C4-2B (cell line): ENCODE measurements at regions not wholly inside any gene's neighbourhood (a gene's known extent, or its start where the extent isn't known, plus 50 kb on each side); places are given as distances from the start of the nearest gene placed in this dataset.

ENCODE experiments used
- H3K27ac ChIP-seq: fragments of 450-650 bp; 2 replicates; pipeline ENCODE4 v1.5.1; 2017
- CTCF ChIP-seq: fragments of 450-650 bp; conservative IDR thresholded peaks from 2 replicates; pipeline ENCODE4 v1.5.1; 2017; ENCODE audit warnings: mild to moderate bottlenecking
- ZFX ChIP-seq: fragments of 450-650 bp; IDR thresholded peaks from 2 replicates; pipeline ENCODE4 v1.6.1; 2017

DNA sequence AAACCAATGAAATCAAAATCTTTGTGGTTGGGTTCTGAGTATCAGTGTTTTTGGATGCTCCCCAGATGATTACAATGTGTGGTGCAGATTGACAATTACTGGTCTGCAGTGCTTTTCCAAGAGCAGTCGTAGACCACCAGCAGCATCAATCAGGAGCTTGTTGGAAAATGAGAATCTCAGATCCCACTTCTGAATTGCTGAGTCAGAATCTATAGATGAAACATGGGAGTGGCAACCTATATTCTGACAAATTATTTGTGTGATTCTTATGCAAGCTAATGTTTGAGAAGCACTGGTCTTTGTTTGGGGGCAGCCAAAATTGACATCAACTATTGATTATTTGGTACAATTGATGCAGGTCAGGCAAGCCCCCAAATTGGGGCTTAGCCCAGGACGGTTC, 539.9 kb upstream of the BTBD3 start:
- no peak for TF ChIP-seq CTCF
- no peak for TF ChIP-seq ZFX

DNA sequence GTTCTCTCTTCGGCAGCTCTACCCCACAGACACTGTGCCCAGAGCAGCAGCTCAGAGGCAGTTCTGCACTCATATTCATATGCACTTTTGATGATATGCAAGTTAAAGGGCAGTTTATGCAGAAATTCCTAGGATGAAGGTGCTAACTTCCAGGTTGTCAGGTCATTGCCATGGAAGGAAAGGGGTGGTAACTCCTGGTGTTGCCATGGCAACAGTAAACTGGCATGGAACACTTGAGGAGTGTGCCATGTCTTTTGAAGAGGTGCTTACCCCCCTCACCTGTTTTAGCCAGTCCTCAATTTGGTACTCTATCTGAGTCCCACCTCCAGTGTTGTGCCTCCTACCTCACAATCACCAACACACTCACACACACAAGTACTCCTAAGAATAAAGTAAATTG, 539.4 kb upstream of the BTBD3 start:
- TF ChIP-seq CTCF = no peak
- TF ChIP-seq ZFX = no peak
- H3K27ac ChIP-seq = no peak overlapping the region

More for the DNA sequence above, 539.9 kb upstream of the BTBD3 start:
- H3K27ac ChIP-seq = no peak overlapping the region

- H3K27ac ChIP-seq = no peak overlapping the region
- TF ChIP-seq ZFX = no peak
- no peak for TF ChIP-seq CTCF
Measured at GRCh38 chr20:11379257-11380011, 538.3 kb upstream of the BTBD3 start.

DNA sequence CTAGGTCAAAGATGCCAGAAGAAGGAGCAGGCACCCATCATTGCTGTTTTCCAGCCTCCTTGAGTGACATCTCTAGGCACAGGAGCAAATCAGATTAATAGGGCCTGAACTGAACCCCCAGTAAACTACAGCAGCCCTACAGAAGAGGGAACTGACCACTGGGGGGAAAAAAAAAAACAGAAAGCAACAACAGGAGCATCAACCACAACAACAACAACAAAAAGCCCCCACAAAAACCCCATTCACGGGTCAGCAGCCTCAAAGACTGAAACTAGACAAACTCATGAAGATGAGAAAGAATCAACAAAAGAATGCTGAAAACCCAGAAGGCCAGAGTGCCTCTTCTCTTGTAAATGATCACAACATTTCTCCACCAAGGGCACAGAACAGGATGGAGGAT, 537.4 kb upstream of the BTBD3 start:
- no peak overlapping the region for H3K27ac ChIP-seq
- TF ChIP-seq ZFX = no peak
- no peak for TF ChIP-seq CTCF

DNA sequence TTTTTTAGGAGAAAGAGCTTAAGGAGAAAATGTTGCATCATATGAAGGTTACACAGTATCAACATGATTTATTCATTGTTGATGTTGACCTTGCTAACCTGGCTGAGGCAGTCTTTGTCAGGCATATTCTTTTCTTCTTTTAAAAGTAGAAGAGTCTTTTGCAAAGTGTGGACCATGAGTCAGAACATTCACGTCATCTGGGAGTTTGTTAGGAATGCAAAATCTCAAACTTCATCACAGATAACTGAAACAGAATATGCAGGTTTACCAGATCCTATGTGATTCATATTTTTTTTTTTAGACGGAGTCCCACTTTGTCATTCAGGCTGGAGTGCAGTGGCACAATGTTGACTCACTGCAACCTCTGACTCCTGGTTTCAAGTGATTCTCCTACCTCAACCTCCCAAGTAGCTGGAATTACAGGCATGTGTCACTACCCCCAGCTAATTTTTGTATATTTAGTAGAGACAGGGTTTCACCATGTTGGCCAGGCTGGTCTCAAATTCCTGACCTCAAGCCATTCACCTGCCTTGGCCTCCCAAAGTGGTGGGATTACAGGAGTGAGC, 530.4 kb upstream of the BTBD3 start:
- no peak overlapping the region for H3K27ac ChIP-seq
- TF ChIP-seq CTCF = no peak
- TF ChIP-seq ZFX = no peak

- TF ChIP-seq ZFX = no peak
- no peak for TF ChIP-seq CTCF
- H3K27ac ChIP-seq = no peak overlapping the region
Measured at GRCh38 chr20:11389186-11389585, 528.5 kb upstream of the BTBD3 start.

DNA sequence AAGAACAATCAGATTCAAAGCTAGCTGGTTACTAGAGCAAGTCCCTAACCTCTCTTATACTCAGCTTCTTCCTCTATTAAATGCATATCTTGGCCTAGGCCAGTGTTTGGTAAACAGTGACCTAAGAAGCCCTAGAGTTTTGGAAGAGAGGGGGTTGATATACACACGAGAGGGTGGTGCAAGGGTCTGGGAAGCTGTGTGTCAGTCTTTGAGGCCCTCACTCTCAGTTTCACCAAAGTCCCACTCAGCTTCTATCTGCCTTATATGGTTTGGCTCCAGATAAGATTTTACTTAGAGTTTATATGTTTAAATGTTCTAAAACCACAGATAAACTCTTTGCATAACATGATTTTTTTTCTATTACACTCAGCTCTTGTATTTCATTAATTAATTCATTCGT, 526.1 kb upstream of the BTBD3 start:
- no peak overlapping the region for H3K27ac ChIP-seq
- TF ChIP-seq ZFX = no peak
- TF ChIP-seq CTCF = no peak
